GM12873 (cell line): ENCODE measurements at regions not wholly inside any gene's neighbourhood (a gene's known extent, or its start where the extent isn't known, plus 50 kb on each side); places are given as distances from the start of the nearest gene placed in this dataset.

Experiments
- CTCF ChIP-seq: IDR thresholded peaks from 2 replicates; pipeline ENCODE4 v1.5.1; 2012; ENCODE audit warnings: low read depth, mild to moderate bottlenecking, moderate library complexity, low read length, control low read depth; ENCODE audit not compliant: insufficient read depth; ENCODE audit errors: missing control alignments

GRCh38 chr17:34107019-34107418 lies 148.1 kb upstream of the CCL2 start:
- TF ChIP-seq CTCF, result no peak

GRCh38 chr17:34110315-34110714 lies 144.8 kb upstream of the CCL2 start:
- TF ChIP-seq CTCF, result no peak

GRCh38 chr17:34113089-34113488 lies 142.0 kb upstream of the CCL2 start:
- TF ChIP-seq CTCF, result no peak

- TF ChIP-seq CTCF, result no peak
Measured at GRCh38 chr17:34114174-34114573, 140.9 kb upstream of the CCL2 start.

DNA sequence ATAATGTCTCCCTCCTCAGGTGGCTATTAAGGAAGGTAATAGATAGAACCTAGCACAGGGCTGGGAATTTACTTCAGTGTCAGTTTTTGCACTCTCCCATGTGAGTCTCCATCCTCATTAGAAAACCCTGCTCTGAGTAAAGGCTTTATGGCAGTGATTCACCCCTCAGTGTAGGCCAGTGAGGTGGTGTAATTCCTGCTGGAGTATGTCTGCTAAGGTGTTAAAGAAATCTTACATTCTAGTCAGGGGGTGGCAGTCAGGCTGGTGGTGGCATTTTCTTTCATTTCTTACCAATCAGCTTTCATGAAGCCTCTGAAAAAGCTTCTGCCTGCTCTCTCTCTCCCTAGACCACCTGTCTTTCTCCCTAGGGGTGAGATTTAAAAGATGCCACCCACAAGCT lies 138.8 kb upstream of the CCL2 start:
- TF ChIP-seq CTCF, result no peak

- no peak for TF ChIP-seq CTCF
Measured at GRCh38 chr17:34117332-34117731, 137.8 kb upstream of the CCL2 start.

DNA sequence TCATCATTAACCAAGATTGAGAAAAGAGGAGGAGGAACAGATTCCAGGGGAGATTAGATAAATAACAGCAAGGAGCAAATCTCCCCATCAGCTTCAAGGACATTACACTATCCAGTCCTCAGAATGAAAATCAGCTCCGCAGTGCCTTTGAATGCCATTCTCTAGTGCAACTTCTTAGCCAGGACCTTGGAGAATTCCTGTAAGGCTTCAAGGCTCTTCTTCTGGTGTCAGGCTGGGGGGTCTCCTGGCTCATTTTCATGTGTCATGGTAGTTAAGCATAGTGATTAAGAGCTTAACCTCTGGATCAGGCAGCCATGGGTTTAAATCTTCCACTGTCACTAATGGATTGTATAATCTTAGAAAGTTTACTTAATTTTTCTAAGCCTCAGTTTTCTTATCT lies 137.3 kb upstream of the CCL2 start:
- no peak for TF ChIP-seq CTCF
